ENCODE measurements at regions not wholly inside any gene's neighbourhood (a gene's known extent, or its start where the extent isn't known, plus 50 kb on each side); places are given as distances from the start of the nearest gene placed in this dataset.

DNA sequence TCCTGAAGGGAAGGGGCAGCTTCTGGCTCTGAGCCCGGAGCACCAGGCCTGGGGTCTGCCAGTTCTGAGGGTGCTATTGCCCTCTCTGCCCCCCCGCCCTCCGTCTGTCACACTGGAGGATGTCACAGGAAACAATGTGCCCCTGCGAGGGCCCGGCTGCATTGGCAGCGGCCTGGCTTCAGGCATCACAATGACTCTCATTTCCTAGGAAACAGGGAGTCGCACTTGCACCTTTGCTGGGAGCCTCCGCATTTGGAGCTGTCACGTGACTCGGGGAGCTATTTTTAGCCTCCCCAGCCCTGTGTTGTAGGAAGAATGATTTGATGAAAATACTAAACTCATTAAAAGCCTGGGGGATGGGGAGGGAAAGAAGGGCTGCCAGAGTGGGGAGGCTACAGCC is 518.9 kb downstream of the SHQ1 start:
- Histone ChIP-seq H3K9ac (ENCODE audit: low read depth, low read length) (no peak overlapping the region), H3K4ac (ENCODE audit: low read depth, low read length) (no peak overlapping the region), H2BK15ac (ENCODE audit: low read depth, low read length) (no peak overlapping the region), H3K4me2 (ENCODE audit: low read depth, low read length) (no peak overlapping the region), H2BK120ac (ENCODE audit: low read depth, low read length) (no peak overlapping the region), H3K36me3 (ENCODE audit: control insufficient read depth, insufficient read depth, low read length) (no peaks in the 10 kb centered on the region), H3K56ac (ENCODE audit: extremely low read depth, insufficient read depth, low read length) (no peak overlapping the region), H2BK20ac (ENCODE audit: low read depth, low read length) (no peak overlapping the region), H3K4me1 (ENCODE audit: control insufficient read depth, insufficient read depth, low read length) (peaks cover 2% of the 10 kb centered on the region; the same call in 1 of the 2 replicates), H4K8ac (ENCODE audit: low read depth in 2 of 2, low read length in 2 of 2) (no peak overlapping the region; a peak in 1 of 4 replicates), H4K20me1 (ENCODE audit: insufficient read depth, low read length) (no peaks in the 10 kb centered on the region), H3K27ac (ENCODE audit: insufficient read depth, low read length) (no peak overlapping the region), H2BK5ac (ENCODE audit: low read depth, low read length, poor library complexity, severe bottlenecking) (no peak overlapping the region), H2AK9ac (replicated peaks; ENCODE audit: low read depth, low read length, poor library complexity) (no peak overlapping the region), H3K4me3 (ENCODE audit: insufficient read depth, low read depth, low read length) (no peak overlapping the region), H3K27me3 (ENCODE audit: control insufficient read depth, insufficient read depth, low read length) (peaks cover 20% of the 10 kb centered on the region), H3K14ac (replicated peaks; ENCODE audit: low read depth, low read length) (no peak overlapping the region), H3K18ac (ENCODE audit: low read depth, low read length) (no peak overlapping the region), H3K23ac (ENCODE audit: low read depth, low read length) (no peak overlapping the region), H2AK5ac (ENCODE audit: low read depth, low read length) (no peak overlapping the region), H2AFZ (replicated peaks; ENCODE audit: low read length, poor library complexity) (peak overlapping the region; percentile 24), H3K9me1 (ENCODE audit: insufficient read depth, low read length) (no peaks in the 10 kb centered on the region), H4K5ac (ENCODE audit: low read depth, low read length) (no peak overlapping the region), H4K91ac (ENCODE audit: insufficient read depth, low read depth, low read length) (no peak overlapping the region), H3K79me1 (ENCODE audit: low read depth in 1 of 2, low read length in 2 of 2) (no peaks in the 10 kb centered on the region), H3K9me3 (ENCODE audit: control insufficient read depth, insufficient read depth, low read length) (no peaks in the 10 kb centered on the region)
- ChIA-PET CTCF (no interaction called here), POLR2A (ENCODE audit: unreplicated experiment) (no interaction called here)
- BruUV-seq (replicated peaks) = no TSS peak
- dilution Hi-C loops (cut with HindIII; ENCODE audit: low sequenced_read_pairs, unreplicated experiment) (no loop called here), intact Hi-C loops (cut with micrococcal nuclease) (no loop called here), in situ Hi-C loops (cut with MboI; ENCODE audit: low sequenced_read_pairs) (no loop called here)
- TF ChIP-seq CHD1 (IDR thresholded peaks at IDR 0.05; ENCODE audit: low read depth, low read length) (no peak), USF2 (IDR thresholded peaks at IDR 0.05; ENCODE audit: low read depth, low read length) (peak; percentile 81), BHLHE40 (IDR thresholded peaks at IDR 0.05; ENCODE audit: low read depth, low read length) (0 out of 2 replicates have a peak, but pooled peaks have one; percentile 10)
- no CpG with 5 or more reads among the region's 10 CpGs for WGBS, 2 experiments (ENCODE audit: extremely low coverage in 2 of 2, insufficient read length in 1 of 2)
- no peak for ATAC-seq (ENCODE audit: low read depth)
- no peak for DNase-seq

Measured in IMR-90 (cell line).